ENCODE measurements at regions not wholly inside any gene's neighbourhood (a gene's known extent, or its start where the extent isn't known, plus 50 kb on each side); places are given as distances from the start of the nearest gene placed in this dataset.
"Not testable (repeated sequence)": the region's sequence is repeated elsewhere in the genome, so short reads cannot be mapped to it uniquely, and the experiment has no call there.

DNA sequence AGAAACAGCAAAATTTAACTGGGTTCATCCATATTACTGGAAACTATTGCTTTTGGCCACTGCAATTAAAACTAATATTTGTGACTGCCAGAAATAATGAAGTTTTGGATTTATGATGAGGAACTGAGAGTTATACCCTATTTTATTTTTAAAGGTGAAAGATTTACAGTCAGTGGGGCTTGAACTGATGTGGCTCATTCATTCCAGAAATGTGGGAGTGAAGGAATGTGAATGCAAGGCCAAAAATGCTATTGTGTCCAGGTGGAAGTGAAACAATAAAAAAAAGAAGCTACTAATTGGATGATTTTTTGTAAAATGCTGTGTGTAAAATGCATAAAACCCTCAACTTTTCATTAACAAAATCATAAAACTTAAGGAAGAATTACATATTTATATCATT, 491.9 kb downstream of the COL12A1 start:
- H3K79me1 ChIP-seq (ENCODE audit: low read length): no peaks in the 10 kb centered on the region
- H4K12ac ChIP-seq (ENCODE audit: low read depth, low read length): no peak overlapping the region
- H3K27me3 ChIP-seq (ENCODE audit: insufficient read depth, low read length): no peaks in the 10 kb centered on the region
- no peak overlapping the region for H3K23ac ChIP-seq (ENCODE audit: low read length)
- no peak overlapping the region for H3K4me3 ChIP-seq (ENCODE audit: low read depth, low read length)
- no peaks in the 10 kb centered on the region for H3K9me3 ChIP-seq (ENCODE audit: insufficient read depth, low read depth, low read length)
- H2BK120ac ChIP-seq (ENCODE audit: insufficient read depth, low read length, poor library complexity): no peak overlapping the region
- no peaks in the 10 kb centered on the region for H3K36me3 ChIP-seq (ENCODE audit: control insufficient read depth in 1 of 2, insufficient read depth in 2 of 2, low read length in 2 of 2)
- no peak overlapping the region for H3K9ac ChIP-seq (ENCODE audit: low read length)
- no peak overlapping the region for H4K8ac ChIP-seq (ENCODE audit: low read depth, low read length)
- H3K4me1 ChIP-seq (ENCODE audit: control insufficient read depth in 1 of 2, insufficient read depth in 2 of 2, low read length in 2 of 2): no peaks in the 10 kb centered on the region
- H2BK12ac ChIP-seq (ENCODE audit: low read length): no peak overlapping the region
- no peak overlapping the region for H3K4ac ChIP-seq (ENCODE audit: low read depth, low read length)
- H2AK5ac ChIP-seq (ENCODE audit: low read length): no peak overlapping the region
- DNase-seq: no peak
- no peak overlapping the region for H3K18ac ChIP-seq (ENCODE audit: low read length)
- no peak overlapping the region for H2BK5ac ChIP-seq (ENCODE audit: low read depth, low read length, poor library complexity)
- no peak overlapping the region for H3K14ac ChIP-seq (ENCODE audit: low read length)
- H3K27ac ChIP-seq (ENCODE audit: low read depth, low read length): no peak overlapping the region
- no peaks in the 10 kb centered on the region for H3K79me2 ChIP-seq (ENCODE audit: control insufficient read depth, insufficient read depth, low read length, poor library complexity)
- H4K91ac ChIP-seq (ENCODE audit: low read depth, low read length): no peak overlapping the region
- no peak overlapping the region for H3K4me2 ChIP-seq (ENCODE audit: low read length)
- no peak overlapping the region for H2AFZ ChIP-seq (ENCODE audit: insufficient read depth, low read length, poor library complexity)

DNA sequence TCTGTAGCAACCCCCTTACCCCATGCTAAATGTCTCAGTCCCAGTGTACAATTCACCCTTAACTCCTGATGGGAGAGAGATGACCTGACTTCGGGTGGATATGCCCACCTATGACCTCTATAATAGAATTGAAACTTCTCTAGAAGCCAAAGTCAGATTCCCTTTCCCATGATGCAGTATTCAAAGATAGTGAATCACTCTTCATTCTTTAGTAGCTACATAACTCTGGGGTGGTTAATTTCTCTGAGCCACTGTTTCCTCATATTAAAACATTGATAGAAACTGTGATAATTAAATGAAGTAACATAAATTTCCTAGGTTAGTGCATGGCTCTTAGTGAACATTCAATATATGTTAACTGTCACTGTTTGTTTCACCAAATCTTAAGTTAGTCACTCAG, 500.4 kb downstream of the COL12A1 start:
- no peak overlapping the region for H3K4me3 ChIP-seq (ENCODE audit: low read depth, low read length)
- H3K79me1 ChIP-seq (ENCODE audit: low read length): no peaks in the 10 kb centered on the region

DNA sequence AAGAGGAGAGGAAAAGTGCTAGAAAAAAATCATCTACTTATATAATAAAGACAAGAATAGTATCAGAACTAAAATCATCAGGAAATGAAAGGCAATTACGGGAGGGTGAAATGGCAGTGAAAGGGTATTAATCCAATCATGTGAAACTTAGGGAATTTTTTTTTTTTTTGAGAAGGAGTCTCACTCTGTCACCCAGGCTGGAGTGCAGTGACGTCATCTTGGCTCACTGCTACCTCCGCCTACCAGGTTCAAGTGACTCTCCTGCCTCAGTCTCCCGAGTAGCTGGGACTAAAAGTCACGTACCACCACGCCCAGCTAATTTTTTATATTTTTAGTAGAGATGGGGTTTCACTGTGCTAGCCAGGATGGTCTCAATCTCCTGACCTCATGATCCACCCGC, 501.3 kb downstream of the COL12A1 start:
- H2BK12ac ChIP-seq (ENCODE audit: low read length); H3K14ac ChIP-seq (ENCODE audit: low read length); H3K79me2 ChIP-seq (ENCODE audit: control insufficient read depth, insufficient read depth, low read length, poor library complexity); H3K4me2 ChIP-seq (ENCODE audit: low read length); H4K12ac ChIP-seq (ENCODE audit: low read depth, low read length); H2BK120ac ChIP-seq (ENCODE audit: insufficient read depth, low read length, poor library complexity); H3K23ac ChIP-seq (ENCODE audit: low read length); H3K4ac ChIP-seq (ENCODE audit: low read depth, low read length); H3K27me3 ChIP-seq (ENCODE audit: insufficient read depth, low read length); H3K79me1 ChIP-seq (ENCODE audit: low read length); H4K8ac ChIP-seq (ENCODE audit: low read depth, low read length); H3K18ac ChIP-seq (ENCODE audit: low read length); DNase-seq; H2BK5ac ChIP-seq (ENCODE audit: low read depth, low read length, poor library complexity); H3K9me3 ChIP-seq (ENCODE audit: insufficient read depth, low read depth, low read length); H3K36me3 ChIP-seq (ENCODE audit: control insufficient read depth in 1 of 2, insufficient read depth in 2 of 2, low read length in 2 of 2); H3K9ac ChIP-seq (ENCODE audit: low read length); H4K91ac ChIP-seq (ENCODE audit: low read depth, low read length); H3K4me3 ChIP-seq (ENCODE audit: low read depth, low read length); H2AK5ac ChIP-seq (ENCODE audit: low read length); H3K4me1 ChIP-seq (ENCODE audit: control insufficient read depth in 1 of 2, insufficient read depth in 2 of 2, low read length in 2 of 2); H2AFZ ChIP-seq (ENCODE audit: insufficient read depth, low read length, poor library complexity); H3K27ac ChIP-seq (ENCODE audit: low read depth, low read length): not testable (repeated sequence)
- no CpG with 5 or more reads among the region's 7 CpGs for whole genome bisulfite sequencing (ENCODE audit: extremely low coverage, insufficient coverage, insufficient read length)

More for the DNA sequence above, 500.4 kb downstream of the COL12A1 start:
- Histone ChIP-seq H3K4ac (ENCODE audit: low read depth, low read length) (no peak overlapping the region), H3K14ac (ENCODE audit: low read length) (no peak overlapping the region), H3K9ac (ENCODE audit: low read length) (no peak overlapping the region), H4K12ac (ENCODE audit: low read depth, low read length) (no peak overlapping the region), H3K27ac (ENCODE audit: low read depth, low read length) (no peak overlapping the region), H3K9me3 (ENCODE audit: insufficient read depth, low read depth, low read length) (no peaks in the 10 kb centered on the region), H3K23ac (ENCODE audit: low read length) (no peak overlapping the region), H2BK120ac (ENCODE audit: insufficient read depth, low read length, poor library complexity) (no peak overlapping the region), H3K4me2 (ENCODE audit: low read length) (no peak overlapping the region), H3K79me2 (ENCODE audit: control insufficient read depth, insufficient read depth, low read length, poor library complexity) (no peaks in the 10 kb centered on the region), H2BK12ac (ENCODE audit: low read length) (no peak overlapping the region), H2AK5ac (ENCODE audit: low read length) (no peak overlapping the region), H2BK5ac (ENCODE audit: low read depth, low read length, poor library complexity) (no peak overlapping the region), H2AFZ (ENCODE audit: insufficient read depth, low read length, poor library complexity) (no peak overlapping the region), H3K27me3 (ENCODE audit: insufficient read depth, low read length) (no peaks in the 10 kb centered on the region), H4K8ac (ENCODE audit: low read depth, low read length) (no peak overlapping the region), H3K36me3 (ENCODE audit: control insufficient read depth in 1 of 2, insufficient read depth in 2 of 2, low read length in 2 of 2) (no peaks in the 10 kb centered on the region), H3K18ac (ENCODE audit: low read length) (no peak overlapping the region), H4K91ac (ENCODE audit: low read depth, low read length) (no peak overlapping the region), H3K4me1 (ENCODE audit: control insufficient read depth in 1 of 2, insufficient read depth in 2 of 2, low read length in 2 of 2) (no peaks in the 10 kb centered on the region)
- WGBS (ENCODE audit: extremely low coverage, insufficient coverage, insufficient read length): no CpG with 5 or more reads among the region's 1 CpG
- no peak for DNase-seq

DNA sequence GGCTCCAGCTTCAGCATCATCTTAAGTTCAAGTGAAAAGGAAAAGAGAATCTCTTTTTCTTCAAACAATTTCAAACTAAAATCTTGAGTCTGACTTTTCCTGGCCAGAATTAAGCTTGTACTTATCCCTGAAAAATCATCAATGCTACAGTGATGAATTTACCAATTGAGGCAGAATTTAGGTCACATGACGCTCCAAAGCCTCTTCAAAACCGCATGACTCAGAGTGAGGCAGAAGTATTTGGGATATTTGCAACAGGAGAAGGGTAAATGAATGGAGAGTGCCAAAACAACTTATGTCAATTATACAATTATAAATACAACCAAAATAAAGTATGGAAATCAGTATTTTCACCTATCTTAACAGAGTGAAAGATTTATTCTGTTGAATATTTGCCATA, 515.5 kb downstream of the COL12A1 start:
- Histone ChIP-seq H3K4me3 (ENCODE audit: low read depth, low read length) (no peak overlapping the region), H3K9me3 (ENCODE audit: insufficient read depth, low read depth, low read length) (no peaks in the 10 kb centered on the region), H3K23ac (ENCODE audit: low read length) (no peak overlapping the region), H4K12ac (ENCODE audit: low read depth, low read length) (no peak overlapping the region), H2BK12ac (ENCODE audit: low read length) (no peak overlapping the region), H3K36me3 (ENCODE audit: control insufficient read depth in 1 of 2, insufficient read depth in 2 of 2, low read length in 2 of 2) (no peaks in the 10 kb centered on the region), H3K4ac (ENCODE audit: low read depth, low read length) (no peak overlapping the region), H3K79me2 (ENCODE audit: control insufficient read depth, insufficient read depth, low read length, poor library complexity) (no peaks in the 10 kb centered on the region), H3K4me1 (ENCODE audit: control insufficient read depth in 1 of 2, insufficient read depth in 2 of 2, low read length in 2 of 2) (no peaks in the 10 kb centered on the region), H3K14ac (ENCODE audit: low read length) (no peak overlapping the region), H3K18ac (ENCODE audit: low read length) (no peak overlapping the region), H2AK5ac (ENCODE audit: low read length) (no peak overlapping the region), H3K4me2 (ENCODE audit: low read length) (no peak overlapping the region), H4K91ac (ENCODE audit: low read depth, low read length) (no peak overlapping the region), H3K79me1 (ENCODE audit: low read length) (no peaks in the 10 kb centered on the region), H4K8ac (ENCODE audit: low read depth, low read length) (no peak overlapping the region), H3K27me3 (ENCODE audit: insufficient read depth, low read length) (no peaks in the 10 kb centered on the region), H2BK120ac (ENCODE audit: insufficient read depth, low read length, poor library complexity) (no peak overlapping the region), H3K27ac (ENCODE audit: low read depth, low read length) (no peak overlapping the region), H2AFZ (ENCODE audit: insufficient read depth, low read length, poor library complexity) (no peak overlapping the region), H3K9ac (ENCODE audit: low read length) (no peak overlapping the region), H2BK5ac (ENCODE audit: low read depth, low read length, poor library complexity) (no peak overlapping the region)
- no CpG with 5 or more reads among the region's 2 CpGs for WGBS (ENCODE audit: extremely low coverage, insufficient coverage, insufficient read length)
- DNase-seq: no peak

DNA sequence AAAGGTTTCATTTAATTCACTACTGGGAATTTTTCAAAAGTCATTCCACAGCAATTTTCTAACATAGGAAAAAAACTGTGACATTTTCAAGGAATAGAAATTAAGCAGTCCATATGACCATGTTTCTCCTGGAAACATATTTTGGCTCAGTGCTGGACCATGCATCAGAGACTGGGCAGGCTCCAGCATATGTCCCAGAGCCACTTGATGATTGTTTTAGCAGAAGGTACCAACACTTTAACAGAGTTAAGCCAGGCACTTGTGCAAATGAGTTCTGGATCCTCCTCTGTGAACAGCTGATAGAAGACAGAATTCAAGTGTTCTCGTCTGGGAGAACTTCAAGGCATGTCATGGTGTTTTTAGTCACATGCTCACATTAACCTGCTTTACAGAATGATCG, 516.3 kb downstream of the COL12A1 start:
- DNase-seq: no peak
- Histone ChIP-seq H3K27me3 (ENCODE audit: insufficient read depth, low read length) (no peaks in the 10 kb centered on the region), H2AFZ (ENCODE audit: insufficient read depth, low read length, poor library complexity) (no peak overlapping the region), H2BK5ac (ENCODE audit: low read depth, low read length, poor library complexity) (no peak overlapping the region), H3K27ac (ENCODE audit: low read depth, low read length) (no peak overlapping the region), H2BK120ac (ENCODE audit: insufficient read depth, low read length, poor library complexity) (no peak overlapping the region), H4K8ac (ENCODE audit: low read depth, low read length) (no peak overlapping the region), H3K4ac (ENCODE audit: low read depth, low read length) (no peak overlapping the region), H4K91ac (ENCODE audit: low read depth, low read length) (no peak overlapping the region), H3K4me1 (ENCODE audit: control insufficient read depth in 1 of 2, insufficient read depth in 2 of 2, low read length in 2 of 2) (no peaks in the 10 kb centered on the region), H3K18ac (ENCODE audit: low read length) (no peak overlapping the region), H2AK5ac (ENCODE audit: low read length) (no peak overlapping the region), H3K14ac (ENCODE audit: low read length) (no peak overlapping the region), H3K79me1 (ENCODE audit: low read length) (no peaks in the 10 kb centered on the region), H4K12ac (ENCODE audit: low read depth, low read length) (no peak overlapping the region), H2BK12ac (ENCODE audit: low read length) (no peak overlapping the region), H3K79me2 (ENCODE audit: control insufficient read depth, insufficient read depth, low read length, poor library complexity) (no peaks in the 10 kb centered on the region), H3K4me2 (ENCODE audit: low read length) (no peak overlapping the region), H3K9me3 (ENCODE audit: insufficient read depth, low read depth, low read length) (no peaks in the 10 kb centered on the region), H3K9ac (ENCODE audit: low read length) (no peak overlapping the region), H3K4me3 (ENCODE audit: low read depth, low read length) (no peak overlapping the region), H3K23ac (ENCODE audit: low read length) (no peak overlapping the region), H3K36me3 (ENCODE audit: control insufficient read depth in 1 of 2, insufficient read depth in 2 of 2, low read length in 2 of 2) (no peaks in the 10 kb centered on the region)
- no CpG with 5 or more reads among the region's 2 CpGs for WGBS (ENCODE audit: extremely low coverage, insufficient coverage, insufficient read length)
